Spleen (tissue), 11 donors: ENCODE measurements at regions not wholly inside any gene's neighbourhood (a gene's known extent, or its start where the extent isn't known, plus 50 kb on each side); places are given as distances from the start of the nearest gene placed in this dataset.
"Not testable (repeated sequence)": the region's sequence is repeated elsewhere in the genome, so short reads cannot be mapped to it uniquely, and the experiment has no call there.

Experiments
- DNase-seq: peaks from one replicate; pipeline ENCODE4 v3.0.0-alpha.2; 2020
- H3K27ac ChIP-seq, 8 donors: fragments of 200-600 bp; sonication (generic) in 7 of 8; 1 replicate in 4 of 8; 2 replicates in 4 of 8; pipeline versions ENCODE4 v1.5.0 to v1.8.0; 2016 to 2021; ENCODE audit warnings: inconsistent platforms in 4 of 8, mild to moderate bottlenecking in 4 of 8, moderate library complexity in 1 of 8
- H3K27me3 ChIP-seq, 7 donors: fragments of 200-600 bp; sonication (generic) in 6 of 7; replicated peaks in 1 of 7; 1 replicate in 4 of 7; 2 replicates in 3 of 7; pipeline versions ENCODE4 v1.5.0 to v1.8.0; 2016 to 2021; ENCODE audit warnings: inconsistent platforms in 3 of 7, mild to moderate bottlenecking in 1 of 7
- H3K36me3 ChIP-seq, 6 donors: fragments of 200-600 bp; sonication (generic) in 5 of 6; 1 replicate in 4 of 6; 2 replicates in 2 of 6; pipeline versions ENCODE4 v1.5.0 to v1.8.0; 2016 to 2021; ENCODE audit warnings: inconsistent platforms in 2 of 6
- H3K4me1 ChIP-seq, 6 donors: fragments of 200-600 bp; sonication (generic) in 5 of 6; 1 replicate in 3 of 6; 2 replicates in 3 of 6; pipeline versions ENCODE4 v1.5.0 to v1.8.0; 2016 to 2021; ENCODE audit warnings: inconsistent platforms in 3 of 6
- H3K4me3 ChIP-seq, 8 donors: fragments of 200-600 bp; sonication (generic) in 7 of 8; 1 replicate in 4 of 8; 2 replicates in 4 of 8; pipeline versions ENCODE4 v1.5.0 to v1.8.0; 2016 to 2021; ENCODE audit warnings: inconsistent platforms in 4 of 8, mild to moderate bottlenecking in 4 of 8, moderate library complexity in 2 of 8
- H3K9me3 ChIP-seq, 8 donors: fragments of 200-600 bp; sonication (generic) in 7 of 8; 1 replicate in 4 of 8; 2 replicates in 4 of 8; pipeline versions ENCODE4 v1.5.0 to v1.8.0; 2016 to 2021; ENCODE audit warnings: inconsistent platforms in 4 of 8
- POLR2A ChIP-seq, 3 donors: fragments of 450-650 bp; IDR thresholded peaks; one replicate each; pipeline ENCODE4 v1.5.1; 2017; ENCODE audit warnings: antibody characterized with exemption in 3 of 3, mild to moderate bottlenecking in 1 of 3
- POLR2AphosphoS5 ChIP-seq, 3 donors: sonication (generic); formaldehyde crosslinking; IDR thresholded peaks; one replicate each; pipeline ENCODE4 v1.5.1; 2017; ENCODE audit warnings: antibody characterized with exemption in 3 of 3
- WGBS, 5 donors: extraction: QIAGEN DNeasy Blood & Tissue Kit in 3 of 5; methylation state at CpG; one replicate each; pipeline versions ENCODE4 v1.1.5 to v1.1.7; 2013 to 2018; 5-methylcytosine and 5-hydroxymethylcytosine counted together
- intact Hi-C: fragments of 100-400 bp; cut with DNase I; formaldehyde crosslinking; loops from one replicate; pipeline ENCODE4 v1.15.0; 2023; ENCODE audit warnings: low total_unique reads
- TF ChIP-seq, protein P1 (sequence below), 11 experiments: fragments of 200-600 bp in 7 of 11; fragments of 450-650 bp in 4 of 11; sonication (generic) in 4 of 11; IDR thresholded peaks in 8 of 11; conservative IDR thresholded peaks in 3 of 11; 1 replicate in 7 of 11; 2 replicates in 4 of 11; pipeline versions ENCODE4 v1.4.0 to v1.8.0; 2016 to 2021; ENCODE audit warnings: antibody characterized with exemption in 11 of 11, inconsistent platforms in 4 of 11, mild to moderate bottlenecking in 1 of 11
- donor health status: healthy with polysubstance abuse.
- donor health status: DM: no; HTN: no; CAD: no; lungs with moderate emphysema.
- donor health status: DM: no; HTN: no; CAD: no.
- donor health status: Bipolar disorder and iron deficiency.
- donor health status: healthy.
- donor health status: DM: no; HTN: no; CAD: no.
- donor health status: DM: yes; HTN: yes; CAD: no.

GRCh38 chr2:215633360-215633759, 197.5 kb upstream of the FN1 start:
- Histone ChIP-seq H3K36me3 (no peaks in the 10 kb centered on the region), H3K4me3 (no peak overlapping the region), H3K27ac (no peak overlapping the region), H3K27me3 (no peaks in the 10 kb centered on the region), H3K4me1 (no peaks in the 10 kb centered on the region), H3K9me3 (peaks cover 0 to 55% (median 40%) of the 10 kb centered on the region in 8 donors)
- no peak for DNase-seq
- TF ChIP-seq, protein P1, sequence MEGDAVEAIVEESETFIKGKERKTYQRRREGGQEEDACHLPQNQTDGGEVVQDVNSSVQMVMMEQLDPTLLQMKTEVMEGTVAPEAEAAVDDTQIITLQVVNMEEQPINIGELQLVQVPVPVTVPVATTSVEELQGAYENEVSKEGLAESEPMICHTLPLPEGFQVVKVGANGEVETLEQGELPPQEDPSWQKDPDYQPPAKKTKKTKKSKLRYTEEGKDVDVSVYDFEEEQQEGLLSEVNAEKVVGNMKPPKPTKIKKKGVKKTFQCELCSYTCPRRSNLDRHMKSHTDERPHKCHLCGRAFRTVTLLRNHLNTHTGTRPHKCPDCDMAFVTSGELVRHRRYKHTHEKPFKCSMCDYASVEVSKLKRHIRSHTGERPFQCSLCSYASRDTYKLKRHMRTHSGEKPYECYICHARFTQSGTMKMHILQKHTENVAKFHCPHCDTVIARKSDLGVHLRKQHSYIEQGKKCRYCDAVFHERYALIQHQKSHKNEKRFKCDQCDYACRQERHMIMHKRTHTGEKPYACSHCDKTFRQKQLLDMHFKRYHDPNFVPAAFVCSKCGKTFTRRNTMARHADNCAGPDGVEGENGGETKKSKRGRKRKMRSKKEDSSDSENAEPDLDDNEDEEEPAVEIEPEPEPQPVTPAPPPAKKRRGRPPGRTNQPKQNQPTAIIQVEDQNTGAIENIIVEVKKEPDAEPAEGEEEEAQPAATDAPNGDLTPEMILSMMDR (IDR thresholded peaks at IDR 0.05 in 8 of 11, conservative IDR thresholded peaks at IDR 0.05 in 3 of 11): no peak
- TF ChIP-seq POLR2AphosphoS5 (IDR thresholded peaks at IDR 0.05): no peak
- no peak for TF ChIP-seq POLR2A (IDR thresholded peaks at IDR 0.05)
- intact Hi-C loops: no loop called here

- Histone ChIP-seq H3K27ac (no peak overlapping the region), H3K9me3 (peaks cover 0 to 49% (median 34%) of the 10 kb centered on the region in 8 donors), H3K4me3 (no peak overlapping the region), H3K27me3 (no peaks in the 10 kb centered on the region), H3K36me3 (no peaks in the 10 kb centered on the region), H3K4me1 (no peaks in the 10 kb centered on the region)
- intact Hi-C loops: no loop called here
- TF ChIP-seq POLR2AphosphoS5 (IDR thresholded peaks at IDR 0.05) (no peak), POLR2A (IDR thresholded peaks at IDR 0.05) (no peak)
- TF ChIP-seq, protein P1 (IDR thresholded peaks at IDR 0.05 in 8 of 11, conservative IDR thresholded peaks at IDR 0.05 in 3 of 11): no peak
- DNase-seq: no peak
- 92 to 99% (median 95%) methylated on average over 2 of the region's 2 CpGs for WGBS, 5 donors
These were observed 195.8 kb upstream of the FN1 start for GRCh38 chr2:215631696-215632095.

DNA sequence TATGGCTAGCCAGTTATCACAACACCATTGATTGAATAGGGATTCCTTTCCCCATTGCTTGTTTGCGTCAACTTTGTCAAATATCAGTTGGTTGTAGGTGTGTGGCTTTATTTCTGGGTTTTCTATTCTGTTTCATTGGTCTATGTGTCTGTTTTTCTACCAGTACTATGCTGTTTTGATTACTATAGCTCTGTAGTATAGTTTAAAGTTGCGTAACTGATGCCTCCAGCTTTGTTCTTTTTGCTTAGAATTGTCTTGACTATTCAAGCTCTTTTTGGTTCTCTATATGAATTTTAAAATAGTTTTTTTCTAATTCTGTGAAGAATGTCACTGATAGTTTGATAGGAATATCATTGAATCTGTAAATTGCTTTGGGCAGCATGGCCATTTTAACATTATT, 194.9 kb upstream of the FN1 start:
- DNase-seq, H3K4me1 ChIP-seq, intact Hi-C loops, H3K27me3 ChIP-seq, H3K36me3 ChIP-seq, H3K4me3 ChIP-seq, H3K27ac ChIP-seq: not testable (repeated sequence)
- WGBS, 5 donors: 92 to 97% (median 94%) methylated on average over 2 of the region's 2 CpGs
- H3K9me3 ChIP-seq: peaks cover 0 to 49% (median 34%) of the 10 kb centered on the region in 8 donors

- no peak overlapping the region for H3K4me3 ChIP-seq
- peaks cover 0 to 25% (median 19%) of the 10 kb centered on the region in 8 donors for H3K9me3 ChIP-seq
- no peaks in the 10 kb centered on the region for H3K4me1 ChIP-seq
- no peaks in the 10 kb centered on the region for H3K27me3 ChIP-seq
- WGBS, 5 donors: 20 to 50% (median 31%) methylated on average over 1 of the region's 1 CpG
- no peak for DNase-seq
- intact Hi-C loops: no loop called here
- H3K27ac ChIP-seq: no peak overlapping the region
- no peak for TF ChIP-seq POLR2A (IDR thresholded peaks at IDR 0.05)
- TF ChIP-seq, protein P1 (IDR thresholded peaks at IDR 0.05 in 8 of 11, conservative IDR thresholded peaks at IDR 0.05 in 3 of 11): no peak
- TF ChIP-seq POLR2AphosphoS5 (IDR thresholded peaks at IDR 0.05): no peak
- H3K36me3 ChIP-seq: no peaks in the 10 kb centered on the region
These were observed 191.9 kb upstream of the FN1 start for GRCh38 chr2:215627771-215628170.

DNA sequence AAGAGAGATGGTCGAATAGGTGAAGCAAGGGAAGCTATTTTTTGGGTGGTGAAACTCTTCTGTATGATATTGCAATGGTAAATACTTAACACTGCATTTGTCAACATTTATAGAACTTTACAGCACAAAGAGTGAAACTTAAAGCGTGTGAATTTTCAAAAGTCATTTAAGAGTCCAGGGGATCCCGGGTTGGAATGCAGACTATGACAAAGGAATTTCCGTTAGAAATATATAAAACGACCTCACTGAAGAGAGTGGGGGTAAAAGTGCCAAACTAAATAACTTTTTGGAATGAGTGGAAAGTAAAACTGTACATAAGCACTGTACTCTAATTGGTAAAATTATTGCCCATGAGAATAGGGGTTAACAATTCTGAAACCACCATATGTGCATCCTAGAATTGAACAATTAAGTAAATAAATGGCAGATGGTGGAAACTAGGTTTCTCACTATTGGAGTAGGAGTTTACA, 191.0 kb upstream of the FN1 start:
- Histone ChIP-seq H3K36me3 (no peaks in the 10 kb centered on the region), H3K27me3 (no peaks in the 10 kb centered on the region), H3K9me3 (peaks cover 0 to 16% (median 11%) of the 10 kb centered on the region in 8 donors), H3K4me3 (no peak overlapping the region), H3K27ac (no peak overlapping the region), H3K4me1 (no peaks in the 10 kb centered on the region)
- no peak for DNase-seq
- WGBS, 5 donors: 68 to 85% (median 75%) methylated on average over 5 of the region's 5 CpGs
- intact Hi-C loops: no loop called here
- TF ChIP-seq, protein P1 (IDR thresholded peaks at IDR 0.05 in 8 of 11, conservative IDR thresholded peaks at IDR 0.05 in 3 of 11): no peak
- no peak for TF ChIP-seq POLR2A (IDR thresholded peaks at IDR 0.05)
